ENCODE measurements at regions not wholly inside any gene's neighbourhood (a gene's known extent, or its start where the extent isn't known, plus 50 kb on each side); places are given as distances from the start of the nearest gene placed in this dataset.

DNA sequence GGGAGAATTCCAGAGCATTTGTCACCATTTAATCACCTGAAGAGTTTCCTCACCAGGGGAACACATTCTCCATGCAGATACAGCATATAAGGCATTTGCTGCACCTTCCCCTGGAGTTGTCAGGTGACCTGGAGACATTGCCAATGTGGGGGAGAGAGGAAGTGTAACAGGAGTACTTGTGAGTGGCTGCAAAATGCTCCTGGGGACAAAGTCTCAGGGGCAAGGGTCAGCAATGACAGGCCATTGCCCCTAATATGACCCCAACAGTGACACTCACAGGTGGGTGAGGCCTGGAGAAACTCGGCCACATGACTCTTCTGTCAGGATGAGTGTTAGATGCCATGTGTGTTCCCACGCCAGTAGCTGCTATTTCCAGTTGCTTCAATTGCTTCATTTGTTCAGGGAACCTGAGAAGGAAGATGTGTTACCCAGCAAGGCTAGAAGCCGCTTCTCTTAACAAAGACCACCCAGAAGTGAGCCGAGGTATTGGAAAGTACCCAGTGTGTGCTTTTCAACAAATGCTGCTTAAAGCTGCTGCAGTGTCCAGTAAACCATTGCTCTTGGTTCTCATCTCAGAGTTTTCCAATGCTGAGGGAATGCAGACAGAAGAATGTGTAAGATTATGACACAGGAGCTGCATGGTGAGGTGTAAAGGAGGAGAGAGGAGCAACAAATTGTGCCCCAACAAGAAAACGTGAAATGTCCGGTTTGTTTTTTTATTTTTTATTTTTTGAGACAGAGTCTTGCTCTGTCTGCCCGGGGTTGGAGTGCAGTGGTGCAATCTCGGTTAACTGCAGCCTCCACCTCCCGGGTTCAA is 128.2 kb upstream of the SLC44A1 start:
- CTCF ChIA-PET: interaction anchor here (1.1 to 1.7 kb wide), 2 partner anchors 13 to 253 kb away, joined by 3 to 7 read pairs; no protein-coding TSS in a partner anchor
- Histone ChIP-seq H3K36me3 (ENCODE audit: control insufficient read depth in 2 of 2, extremely low read depth in 1 of 2, insufficient read depth in 2 of 2, low read length in 2 of 2) (no peaks in the 10 kb centered on the region), H3K27ac (ENCODE audit: insufficient read depth, low read depth, low read length) (no peak overlapping the region), H3K9me3 (replicated peaks; ENCODE audit: control insufficient read depth, insufficient read depth, low read length) (no peaks in the 10 kb centered on the region), H3K27me3 (ENCODE audit: control insufficient read depth in 2 of 2, insufficient read depth in 2 of 2, low read length in 2 of 2) (no peaks in the 10 kb centered on the region), H4K20me1 (replicated peaks; ENCODE audit: control insufficient read depth, extremely low read depth, insufficient read depth, low read length) (no peaks in the 10 kb centered on the region), H3K4me1 (ENCODE audit: control insufficient read depth, extremely low read depth, insufficient read depth, low read length) (no peaks in the 10 kb centered on the region), H3K9ac (replicated peaks; ENCODE audit: extremely low read depth, insufficient read depth, low read length) (no peak overlapping the region), H3K4me2 (ENCODE audit: insufficient read depth, low read length) (no peak overlapping the region), H2AFZ (ENCODE audit: low read depth, low read length) (no peak overlapping the region), H3K4me3 (replicated peaks in 1 of 3; ENCODE audit: insufficient read depth in 1 of 3, low read depth in 1 of 3, low read length in 3 of 3) (no peak overlapping the region), H3K9me1 (replicated peaks; ENCODE audit: control insufficient read depth, extremely low read depth, insufficient read depth, low read length) (no peaks in the 10 kb centered on the region), H3K79me2 (ENCODE audit: control insufficient read depth, insufficient read depth, low read length) (no peaks in the 10 kb centered on the region)
- DNase-seq (ENCODE audit: low read depth, low spot score): no peak
- intact Hi-C loops (cut with micrococcal nuclease) (no loop called here), dilution Hi-C loops (cut with MboI; ENCODE audit: extremely low pct_ligation_motif_present, low sequenced_read_pairs) (no loop called here)
- TF ChIP-seq FOS (IDR thresholded peaks at IDR 0.05; ENCODE audit: borderline replicate concordance, insufficient read depth, low read length) (no peak), EZH2 (IDR thresholded peaks at IDR 0.05; ENCODE audit: borderline replicate concordance, low read depth, low read length, severe bottlenecking) (no peak), JUN (IDR thresholded peaks at IDR 0.05; ENCODE audit: borderline replicate concordance, insufficient read depth, insufficient read length, low read depth) (no peak), POLR2A (IDR thresholded peaks at IDR 0.05; ENCODE audit: low read depth, low read length) (no peak), MYC (IDR thresholded peaks at IDR 0.05; ENCODE audit: low read depth, low read length) (no peak), POLR2AphosphoS5 (IDR thresholded peaks at IDR 0.05; ENCODE audit: insufficient read depth, low read depth, low read length) (no peak), GATA2 (IDR thresholded peaks at IDR 0.05; ENCODE audit: insufficient read depth, insufficient read length, low read depth, low read length) (no peak)
- TF ChIP-seq, protein P1, sequence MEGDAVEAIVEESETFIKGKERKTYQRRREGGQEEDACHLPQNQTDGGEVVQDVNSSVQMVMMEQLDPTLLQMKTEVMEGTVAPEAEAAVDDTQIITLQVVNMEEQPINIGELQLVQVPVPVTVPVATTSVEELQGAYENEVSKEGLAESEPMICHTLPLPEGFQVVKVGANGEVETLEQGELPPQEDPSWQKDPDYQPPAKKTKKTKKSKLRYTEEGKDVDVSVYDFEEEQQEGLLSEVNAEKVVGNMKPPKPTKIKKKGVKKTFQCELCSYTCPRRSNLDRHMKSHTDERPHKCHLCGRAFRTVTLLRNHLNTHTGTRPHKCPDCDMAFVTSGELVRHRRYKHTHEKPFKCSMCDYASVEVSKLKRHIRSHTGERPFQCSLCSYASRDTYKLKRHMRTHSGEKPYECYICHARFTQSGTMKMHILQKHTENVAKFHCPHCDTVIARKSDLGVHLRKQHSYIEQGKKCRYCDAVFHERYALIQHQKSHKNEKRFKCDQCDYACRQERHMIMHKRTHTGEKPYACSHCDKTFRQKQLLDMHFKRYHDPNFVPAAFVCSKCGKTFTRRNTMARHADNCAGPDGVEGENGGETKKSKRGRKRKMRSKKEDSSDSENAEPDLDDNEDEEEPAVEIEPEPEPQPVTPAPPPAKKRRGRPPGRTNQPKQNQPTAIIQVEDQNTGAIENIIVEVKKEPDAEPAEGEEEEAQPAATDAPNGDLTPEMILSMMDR (IDR thresholded peaks at IDR 0.05; ENCODE audit: extremely low read depth in 1 of 2, insufficient read depth in 1 of 2, low read depth in 1 of 2, low read length in 2 of 2): no peak
- TF ChIP-seq, protein P2, sequence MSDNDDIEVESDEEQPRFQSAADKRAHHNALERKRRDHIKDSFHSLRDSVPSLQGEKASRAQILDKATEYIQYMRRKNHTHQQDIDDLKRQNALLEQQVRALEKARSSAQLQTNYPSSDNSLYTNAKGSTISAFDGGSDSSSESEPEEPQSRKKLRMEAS (IDR thresholded peaks at IDR 0.05; ENCODE audit: insufficient read depth, insufficient read length): no peak
- BruUV-seq (replicated peaks): no TSS peak
- POLR2A ChIA-PET: no interaction called here
- FAIRE-seq: no peak

Data from endothelial cell of umbilical vein (primary cell).